Cardiac fibroblast (primary cell): ENCODE measurements at regions not wholly inside any gene's neighbourhood (a gene's known extent, or its start where the extent isn't known, plus 50 kb on each side); places are given as distances from the start of the nearest gene placed in this dataset.

Experiments
- DNase-seq, 2 donors: peaks; one replicate each; pipeline versions ENCODE4 v3.0.0 to v3.0.0-alpha.2; 2010; ENCODE audit warnings: low read depth in 2 of 2
- H3K4me3 ChIP-seq, 2 donors: replicated peaks in 1 of 2; 1 replicate in 1 of 2; 2 replicates in 1 of 2; pipeline ENCODE4 v1.5.1; 2011; ENCODE audit warnings: low read depth in 2 of 2, low read length in 2 of 2, mild to moderate bottlenecking in 2 of 2, moderate library complexity in 1 of 2
- CTCF ChIP-seq: IDR thresholded peaks from one replicate; pipeline ENCODE4 v1.5.1; 2011; ENCODE audit warnings: low read depth, mild to moderate bottlenecking, low read length, inconsistent platforms

DNA sequence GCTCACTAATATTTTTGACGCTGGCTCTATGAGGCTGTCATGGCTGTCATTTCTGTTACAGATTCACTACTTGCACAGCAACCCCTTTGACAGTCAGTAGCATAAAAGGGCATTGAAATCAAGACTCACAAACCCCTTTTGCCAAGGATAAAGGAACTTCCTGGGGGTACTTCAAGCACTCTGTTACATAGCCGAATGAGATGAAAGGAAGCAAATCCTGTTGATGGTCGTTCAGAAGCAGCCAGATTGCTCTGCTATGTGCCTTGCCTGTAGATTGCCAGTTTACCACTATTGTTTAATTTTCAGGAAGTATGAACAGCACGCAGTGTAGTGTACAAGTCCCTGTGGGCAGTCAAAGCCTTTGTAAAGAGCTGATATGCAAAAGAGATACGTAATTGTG, 296.2 kb downstream of the LRRIQ3 start:
- H3K4me3 ChIP-seq, result no peak overlapping the region
- no peak for TF ChIP-seq CTCF
- DNase-seq, result no peak

GRCh38 chr1:73899311-73899710, 298.7 kb downstream of the LRRIQ3 start:
- no peak for DNase-seq
- no peak overlapping the region for H3K4me3 ChIP-seq
- TF ChIP-seq CTCF, result no peak

DNA sequence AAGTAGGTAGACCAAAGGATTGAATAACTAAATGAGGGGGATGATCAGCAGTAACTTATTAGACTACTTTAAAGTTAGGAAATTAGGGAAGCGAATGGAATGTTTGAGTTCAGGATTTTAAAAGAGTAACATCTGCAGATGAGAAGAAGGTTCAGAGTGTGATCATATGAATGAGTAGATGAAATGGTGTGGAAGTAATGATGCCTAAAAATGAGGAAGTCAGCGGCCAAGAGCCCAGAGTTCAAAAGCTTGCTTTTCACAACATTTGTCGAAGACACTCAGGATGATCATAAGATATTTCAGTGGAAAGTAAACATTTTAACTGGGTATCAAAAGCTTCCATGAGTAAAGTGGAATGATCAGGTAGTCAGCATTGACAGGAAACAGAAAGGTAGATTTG, 299.4 kb downstream of the LRRIQ3 start:
- H3K4me3 ChIP-seq, result no peak overlapping the region
- DNase-seq, result no peak
- no peak for TF ChIP-seq CTCF

- no peak for DNase-seq
- TF ChIP-seq CTCF, result no peak
- no peak overlapping the region for H3K4me3 ChIP-seq
Observed at GRCh38 chr1:73887412-73887811, 310.6 kb downstream of the LRRIQ3 start.

DNA sequence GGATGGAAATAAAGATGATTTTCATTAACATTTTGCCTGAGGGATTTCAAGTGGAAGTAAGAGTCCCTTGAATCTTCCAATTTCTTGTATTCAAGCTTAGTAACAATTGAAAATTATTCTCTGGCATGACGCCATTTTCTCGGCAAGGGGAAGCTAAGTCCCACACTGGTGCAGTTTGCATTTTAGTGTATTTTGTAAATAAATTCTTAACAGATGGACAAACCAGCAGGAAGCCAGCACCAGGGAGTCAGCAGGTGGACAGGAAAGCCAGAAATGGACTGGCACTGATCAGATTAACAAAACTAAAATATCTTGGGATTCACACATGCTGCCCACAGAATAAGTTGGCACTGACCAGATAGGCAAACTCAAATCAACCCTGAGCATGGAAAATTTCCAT, 311.3 kb downstream of the LRRIQ3 start:
- DNase-seq, result no peak
- no peak overlapping the region for H3K4me3 ChIP-seq
- no peak for TF ChIP-seq CTCF

- H3K4me3 ChIP-seq, result no peak overlapping the region
- DNase-seq, result no peak
- TF ChIP-seq CTCF, result no peak
Observed at GRCh38 chr1:73874806-73875205, 323.2 kb downstream of the LRRIQ3 start.

DNA sequence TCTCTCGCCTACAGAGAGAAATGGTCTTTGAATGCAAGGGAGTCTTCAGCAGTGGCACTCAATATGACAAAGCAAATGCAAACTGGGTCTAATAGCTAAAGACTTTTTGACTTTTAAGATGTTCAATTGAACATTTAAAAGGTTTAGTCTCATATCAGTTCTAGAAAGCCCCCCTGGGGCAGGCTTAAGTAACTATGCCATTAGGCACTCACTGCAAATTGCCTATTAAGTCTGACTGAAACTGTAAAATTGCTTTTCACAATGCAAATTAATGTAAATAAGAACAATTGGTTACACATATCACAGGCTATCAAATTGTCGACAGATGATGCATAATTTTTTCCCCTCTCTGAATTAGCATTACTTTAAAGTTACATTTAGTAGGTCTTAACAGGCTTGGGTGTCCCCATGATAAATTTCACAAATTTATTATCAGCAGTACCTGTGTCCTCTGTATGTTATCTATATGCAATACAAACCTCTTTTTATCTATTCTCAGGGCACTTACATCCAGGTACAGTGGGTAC, 329.1 kb downstream of the LRRIQ3 start:
- no peak for TF ChIP-seq CTCF
- no peak overlapping the region for H3K4me3 ChIP-seq
- no peak for DNase-seq
